ENCODE measurements at regions not wholly inside any gene's neighbourhood (a gene's known extent, or its start where the extent isn't known, plus 50 kb on each side); places are given as distances from the start of the nearest gene placed in this dataset.

DNA sequence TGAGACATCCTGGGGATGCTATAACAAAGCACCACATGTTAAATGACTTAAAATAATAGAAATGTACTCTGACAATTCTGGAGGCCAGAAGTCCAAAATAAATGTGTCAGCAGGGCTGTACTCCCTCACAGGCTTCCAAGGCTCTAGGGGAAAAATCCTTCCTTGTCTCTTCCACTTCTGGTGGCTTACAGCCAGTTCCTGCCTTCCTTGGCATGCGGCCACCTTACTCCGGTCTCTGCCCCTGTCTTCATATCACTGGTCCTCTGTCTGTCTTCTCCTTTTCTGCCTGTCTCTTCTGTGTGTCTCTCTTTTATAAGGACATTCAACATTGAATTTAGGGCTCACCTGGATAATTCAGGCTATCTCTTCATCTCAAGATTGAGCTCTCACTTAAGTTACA, 155.3 kb upstream of the SYNCRIP start:
- TF ChIP-seq, protein P1, sequence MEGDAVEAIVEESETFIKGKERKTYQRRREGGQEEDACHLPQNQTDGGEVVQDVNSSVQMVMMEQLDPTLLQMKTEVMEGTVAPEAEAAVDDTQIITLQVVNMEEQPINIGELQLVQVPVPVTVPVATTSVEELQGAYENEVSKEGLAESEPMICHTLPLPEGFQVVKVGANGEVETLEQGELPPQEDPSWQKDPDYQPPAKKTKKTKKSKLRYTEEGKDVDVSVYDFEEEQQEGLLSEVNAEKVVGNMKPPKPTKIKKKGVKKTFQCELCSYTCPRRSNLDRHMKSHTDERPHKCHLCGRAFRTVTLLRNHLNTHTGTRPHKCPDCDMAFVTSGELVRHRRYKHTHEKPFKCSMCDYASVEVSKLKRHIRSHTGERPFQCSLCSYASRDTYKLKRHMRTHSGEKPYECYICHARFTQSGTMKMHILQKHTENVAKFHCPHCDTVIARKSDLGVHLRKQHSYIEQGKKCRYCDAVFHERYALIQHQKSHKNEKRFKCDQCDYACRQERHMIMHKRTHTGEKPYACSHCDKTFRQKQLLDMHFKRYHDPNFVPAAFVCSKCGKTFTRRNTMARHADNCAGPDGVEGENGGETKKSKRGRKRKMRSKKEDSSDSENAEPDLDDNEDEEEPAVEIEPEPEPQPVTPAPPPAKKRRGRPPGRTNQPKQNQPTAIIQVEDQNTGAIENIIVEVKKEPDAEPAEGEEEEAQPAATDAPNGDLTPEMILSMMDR (conservative IDR thresholded peaks at IDR 0.05; ENCODE audit: low read depth, low read length), result no peak
- no peak overlapping the region for H3K4me3 ChIP-seq (ENCODE audit: low read length)
- no peak for DNase-seq (ENCODE audit: low read depth)

- TF ChIP-seq, protein P1 (conservative IDR thresholded peaks at IDR 0.05; ENCODE audit: low read depth, low read length), result no peak
- no peak overlapping the region for H3K4me3 ChIP-seq (ENCODE audit: low read length)
- no peak for DNase-seq (ENCODE audit: low read depth)
Measured at GRCh38 chr6:85795945-85796344, 153.3 kb upstream of the SYNCRIP start.

- no peak overlapping the region for H3K4me3 ChIP-seq (ENCODE audit: low read length)
- DNase-seq (ENCODE audit: low read depth), result no peak
- TF ChIP-seq, protein P1 (conservative IDR thresholded peaks at IDR 0.05; ENCODE audit: low read depth, low read length), result no peak
Measured at GRCh38 chr6:85792254-85792653, 149.6 kb upstream of the SYNCRIP start.

GRCh38 chr6:85775883-85776282, 133.2 kb upstream of the SYNCRIP start:
- TF ChIP-seq, protein P1 (conservative IDR thresholded peaks at IDR 0.05; ENCODE audit: low read depth, low read length), result no peak
- no peak overlapping the region for H3K4me3 ChIP-seq (ENCODE audit: low read length)
- DNase-seq (ENCODE audit: low read depth), result no peak

DNA sequence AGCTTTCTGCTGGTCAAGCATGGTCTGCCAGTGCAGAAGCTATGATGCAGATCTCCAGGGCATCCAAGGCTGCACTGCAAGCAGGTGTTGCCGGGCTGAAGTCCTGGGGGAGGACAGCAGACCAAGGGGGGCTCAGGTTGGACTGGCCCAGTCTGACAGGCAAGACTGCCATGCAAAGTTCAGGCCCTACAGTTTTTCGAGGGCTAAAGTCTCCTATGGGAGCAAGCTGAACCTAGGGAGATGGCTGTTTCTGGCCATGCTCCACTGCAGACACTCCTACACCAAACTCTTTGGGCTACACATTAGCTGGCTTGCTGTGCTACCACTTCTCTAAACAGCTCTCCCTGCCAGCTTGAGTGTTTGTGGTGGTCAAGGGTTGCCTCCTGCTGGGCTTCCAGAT, 130.0 kb upstream of the SYNCRIP start:
- H3K4me3 ChIP-seq (ENCODE audit: low read length), result no peak overlapping the region
- no peak for DNase-seq (ENCODE audit: low read depth)
- TF ChIP-seq, protein P1 (conservative IDR thresholded peaks at IDR 0.05; ENCODE audit: low read depth, low read length), result no peak

- no peak for DNase-seq (ENCODE audit: low read depth)
- no peak overlapping the region for H3K4me3 ChIP-seq (ENCODE audit: low read length)
- TF ChIP-seq, protein P1 (conservative IDR thresholded peaks at IDR 0.05; ENCODE audit: low read depth, low read length), result no peak
Measured at GRCh38 chr6:85771925-85772430, 129.3 kb upstream of the SYNCRIP start.

- no peak overlapping the region for H3K4me3 ChIP-seq (ENCODE audit: low read length)
- TF ChIP-seq, protein P1 (conservative IDR thresholded peaks at IDR 0.05; ENCODE audit: low read depth, low read length), result no peak
- no peak for DNase-seq (ENCODE audit: low read depth)
Measured at GRCh38 chr6:85771455-85771854, 128.8 kb upstream of the SYNCRIP start.

Data from retinal pigment epithelial cell (primary cell).